Adrenal gland (tissue), 9 donors: ENCODE measurements at regions not wholly inside any gene's neighbourhood (a gene's known extent, or its start where the extent isn't known, plus 50 kb on each side); places are given as distances from the start of the nearest gene placed in this dataset.

Experiments
- DNase-seq, 7 donors: peaks; one replicate each; pipeline ENCODE4 v3.0.0-alpha.2; 2019 to 2020
- H3K27ac ChIP-seq, 5 donors: fragments of 200-600 bp; sonication (generic) in 4 of 5; 1 replicate in 3 of 5; 2 replicates in 2 of 5; pipeline versions ENCODE4 v1.5.1 to v1.8.0; 2016 to 2020; ENCODE audit warnings: mild to moderate bottlenecking in 1 of 5
- H3K27me3 ChIP-seq: fragments of 200-600 bp; 2 replicates; pipeline ENCODE4 v1.8.0; 2021
- H3K36me3 ChIP-seq, 2 donors: fragments of 200-600 bp; replicated peaks in 1 of 2; 1 replicate in 1 of 2; 2 replicates in 1 of 2; pipeline versions ENCODE4 v1.5.1 to v1.8.0; 2018 to 2022
- H3K4me1 ChIP-seq, 2 donors: fragments of 200-600 bp; replicated peaks in 1 of 2; 1 replicate in 1 of 2; 2 replicates in 1 of 2; pipeline versions ENCODE4 v1.5.1 to v1.8.0; 2018 to 2021
- H3K4me3 ChIP-seq, 4 donors: fragments of 200-600 bp; sonication (generic) in 3 of 4; one replicate each; pipeline ENCODE4 v1.5.1; 2016 to 2018
- H3K9me3 ChIP-seq, 3 donors: fragments of 200-600 bp; sonication (generic) in 1 of 3; replicated peaks in 1 of 3; 1 replicate in 2 of 3; 2 replicates in 1 of 3; pipeline versions ENCODE4 v1.5.1 to v1.8.0; 2016 to 2021
- CTCF ChIP-seq, 6 experiments: fragments of 450-650 bp in 4 of 6; fragments of 200-600 bp in 2 of 6; sonication (generic) in 1 of 6; IDR thresholded peaks; 1 replicate in 5 of 6; 2 replicates in 1 of 6; pipeline versions ENCODE4 v1.5.1 to v1.8.0; 2016 to 2021; ENCODE audit warnings: antibody characterized with exemption in 6 of 6, mild to moderate bottlenecking in 2 of 6, moderate library complexity in 1 of 6
- POLR2A ChIP-seq, 2 donors: fragments of 450-650 bp; IDR thresholded peaks; one replicate each; pipeline ENCODE4 v1.6.1; 2017; ENCODE audit warnings: antibody characterized with exemption in 2 of 2, mild to moderate bottlenecking in 2 of 2, moderate library complexity in 1 of 2
- WGBS, 4 donors: extraction: QIAGEN DNeasy Blood & Tissue Kit in 2 of 4; methylation state at CpG; one replicate each; pipeline versions ENCODE4 v1.1.5 to v1.1.7; 2013 to 2017; 5-methylcytosine and 5-hydroxymethylcytosine counted together
- intact Hi-C, 2 donors: fragments of 100-400 bp; cut with DNase I; formaldehyde crosslinking; loops; one replicate each; pipeline versions ENCODE4 v1.14.1 to v1.15.0; 2022 to 2023
- donor health status: healthy with polysubstance abuse.
- donor health status: Bipolar disorder and iron deficiency.
- donor health status: DM: yes; HTN: yes; CAD: no.
- donor health status: DM: no; HTN: no; CAD: no.
- donor health status: DM: no; HTN: no; CAD: no.

- H3K4me1 ChIP-seq, result no peaks in the 10 kb centered on the region
- no peak overlapping the region for H3K4me3 ChIP-seq
- H3K27ac ChIP-seq, result no peak overlapping the region
- H3K27me3 ChIP-seq, result no peaks in the 10 kb centered on the region
- intact Hi-C loops, result no loop called here
- no peak for DNase-seq
- H3K9me3 ChIP-seq, result no peaks in the 10 kb centered on the region
- 8 to 25% (median 15%) methylated on average over 1 of the region's 1 CpG for WGBS, 4 donors
- H3K36me3 ChIP-seq, result no peaks in the 10 kb centered on the region
- TF ChIP-seq POLR2A (IDR thresholded peaks at IDR 0.05), result no peak
- no peak for TF ChIP-seq CTCF (IDR thresholded peaks at IDR 0.05)
Observed at GRCh38 chr16:26601335-26601734, 465.4 kb upstream of the C16orf82 start.

- no peak for DNase-seq
- Histone ChIP-seq H3K36me3 (no peaks in the 10 kb centered on the region), H3K27me3 (no peaks in the 10 kb centered on the region), H3K4me1 (no peaks in the 10 kb centered on the region), H3K27ac (no peak overlapping the region), H3K4me3 (no peak overlapping the region), H3K9me3 (no peaks in the 10 kb centered on the region)
- 59 to 67% (median 61%) methylated on average over 13 of the region's 13 CpGs for whole genome bisulfite sequencing, 4 donors
- TF ChIP-seq POLR2A (IDR thresholded peaks at IDR 0.05) (no peak), CTCF (IDR thresholded peaks at IDR 0.05) (no peak)
- intact Hi-C loops, result no loop called here
Observed at GRCh38 chr16:26605626-26606271, 461.0 kb upstream of the C16orf82 start.

GRCh38 chr16:26606381-26607150 lies 460.2 kb upstream of the C16orf82 start:
- TF ChIP-seq POLR2A (IDR thresholded peaks at IDR 0.05), result no peak
- no peak for TF ChIP-seq CTCF (IDR thresholded peaks at IDR 0.05)
- H3K9me3 ChIP-seq, result no peaks in the 10 kb centered on the region
- no peak overlapping the region for H3K27ac ChIP-seq
- WGBS, 4 donors, result 59 to 74% (median 67%) methylated on average over 3 of the region's 3 CpGs
- DNase-seq, result no peak
- H3K4me3 ChIP-seq, result no peak overlapping the region
- intact Hi-C loops, result no loop called here
- no peaks in the 10 kb centered on the region for H3K27me3 ChIP-seq
- no peaks in the 10 kb centered on the region for H3K4me1 ChIP-seq
- H3K36me3 ChIP-seq, result no peaks in the 10 kb centered on the region

GRCh38 chr16:26614237-26614841 lies 452.4 kb upstream of the C16orf82 start:
- Histone ChIP-seq H3K36me3 (no peaks in the 10 kb centered on the region), H3K27me3 (no peaks in the 10 kb centered on the region), H3K4me1 (no peaks in the 10 kb centered on the region), H3K4me3 (no peak overlapping the region), H3K27ac (no peak overlapping the region), H3K9me3 (no peaks in the 10 kb centered on the region)
- 24 to 37% (median 27%) methylated on average over 7 of the region's 7 CpGs for WGBS, 4 donors
- TF ChIP-seq CTCF (IDR thresholded peaks at IDR 0.05) (no peak), POLR2A (IDR thresholded peaks at IDR 0.05) (no peak)
- DNase-seq, result peak in 1 of 7 donors; percentile 46
- intact Hi-C loops, result no loop called here
